Keratinocyte (primary cell): ENCODE measurements at regions not wholly inside any gene's neighbourhood (a gene's known extent, or its start where the extent isn't known, plus 50 kb on each side); places are given as distances from the start of the nearest gene placed in this dataset.

Source experiments
- CTCF ChIP-seq, 3 experiments: IDR thresholded peaks in 1 of 3; conservative IDR thresholded peaks in 1 of 3; optimal IDR thresholded peaks in 1 of 3; 2 replicates in 2 of 3; 3 replicates in 1 of 3; pipeline versions ENCODE3 to v1.5.1; 2011; ENCODE audit warnings: low read length in 3 of 3, mild to moderate bottlenecking in 3 of 3, moderate library complexity in 2 of 3, control low read depth in 1 of 3, inconsistent platforms in 1 of 3; ENCODE audit not compliant: insufficient read depth in 2 of 3; ENCODE audit errors: extremely low read depth in 1 of 3
- EZH2 ChIP-seq: IDR thresholded peaks from one replicate; pipeline ENCODE4 v1.6.1; 2012; ENCODE audit warnings: inconsistent platforms, mild to moderate bottlenecking, low read length, moderate library complexity

GRCh38 chr4:164304101-164304639, 449.8 kb upstream of the SMIM31 start:
- TF ChIP-seq CTCF (optimal IDR thresholded peaks at IDR 0.05 in 1 of 3, IDR thresholded peaks at IDR 0.05 in 1 of 3, conservative IDR thresholded peaks at IDR 0.05 in 1 of 3; ENCODE audit: extremely low read depth in 1 of 3, insufficient read depth in 2 of 3, low read length in 3 of 3) (no peak), EZH2 (no peak)
